GM19328 (cell line): ENCODE measurements at regions not wholly inside any gene's neighbourhood (a gene's known extent, or its start where the extent isn't known, plus 50 kb on each side); places are given as distances from the start of the nearest gene placed in this dataset.

ENCODE experiments used
- ATAC-seq: cut with Tn5 transposase; IDR thresholded peaks from one replicate; pipeline ENCODE4 v1.9.1; 2021; ENCODE audit warnings: mild to moderate bottlenecking, moderate library complexity; ENCODE audit not compliant: unreplicated experiment

DNA sequence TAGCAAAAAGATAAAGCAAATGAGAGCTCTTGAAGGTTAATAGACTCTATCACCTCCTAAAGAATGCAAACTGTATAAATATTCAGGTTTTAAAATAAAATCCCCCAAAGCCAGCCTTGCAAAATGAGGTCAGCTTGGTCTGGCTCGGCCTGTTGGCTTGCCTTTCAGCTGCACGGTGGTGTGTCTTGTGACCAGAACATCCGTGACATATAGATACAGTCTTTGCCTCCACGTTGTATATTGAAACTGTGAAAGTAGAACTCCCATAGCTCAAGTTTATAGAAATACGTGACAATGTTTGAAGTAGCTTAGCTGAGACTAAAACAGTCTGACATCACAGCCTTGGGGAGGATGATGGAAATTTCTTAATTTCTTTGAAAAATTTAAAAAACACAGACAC, 236.6 kb upstream of the MYOCD start:
- ATAC-seq, result no peak

GRCh38 chr17:12431188-12431587, 234.5 kb upstream of the MYOCD start:
- ATAC-seq, result peak; percentile 91

DNA sequence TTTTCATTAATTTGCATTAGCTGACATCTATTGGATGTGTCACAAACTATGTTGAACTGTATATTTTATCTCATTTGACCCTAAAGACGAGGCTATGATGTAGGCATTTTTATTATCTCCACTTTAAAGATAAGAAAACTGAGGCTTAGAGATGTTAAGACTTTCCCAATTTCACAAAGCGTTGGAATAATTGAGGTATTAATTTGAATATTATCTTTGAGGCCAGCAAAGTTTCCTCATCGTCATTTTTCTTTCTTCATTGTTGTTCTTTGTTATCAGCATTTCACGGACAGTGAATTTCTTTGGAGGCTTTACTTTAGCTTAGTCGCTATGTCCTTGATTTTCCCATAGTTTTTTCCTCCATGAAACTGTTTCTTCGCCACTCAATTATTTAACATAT, 227.5 kb upstream of the MYOCD start:
- ATAC-seq, result no peak

DNA sequence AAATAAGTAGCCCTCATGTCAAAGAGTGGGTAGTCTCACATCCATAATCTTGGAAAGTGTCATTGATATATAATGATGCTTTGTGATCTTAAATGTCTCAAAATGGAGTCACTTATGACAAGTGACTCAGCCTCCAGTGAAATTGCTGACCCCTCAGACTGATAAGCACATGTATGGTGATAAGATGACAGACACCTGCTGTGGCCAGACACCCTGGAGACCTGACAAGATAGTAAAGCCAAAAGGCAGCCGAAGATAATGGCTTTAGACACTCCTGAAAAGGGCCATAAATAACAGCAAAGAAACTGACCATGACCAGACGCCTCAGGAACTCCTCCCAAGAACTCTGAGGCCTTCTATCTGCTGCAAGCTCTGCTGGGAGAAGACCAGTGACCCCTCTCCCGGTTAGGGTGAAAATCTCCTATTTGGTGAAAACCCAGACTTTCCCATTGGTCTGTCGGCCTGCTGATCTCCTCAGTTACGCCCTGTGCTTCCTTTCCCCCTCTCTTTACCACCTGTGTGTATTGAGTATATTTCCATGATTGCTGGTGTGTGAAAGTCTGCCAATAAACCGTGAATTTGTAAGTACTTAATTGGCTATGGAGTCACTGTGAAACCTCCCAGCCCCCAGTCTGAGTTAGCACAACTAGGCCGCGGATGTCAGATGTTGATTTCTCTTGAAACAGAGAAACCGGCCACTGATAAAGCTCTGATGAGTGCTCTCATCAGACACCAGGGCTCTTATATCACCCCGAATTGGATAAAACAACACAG, 226.7 kb upstream of the MYOCD start:
- ATAC-seq, result no peak

DNA sequence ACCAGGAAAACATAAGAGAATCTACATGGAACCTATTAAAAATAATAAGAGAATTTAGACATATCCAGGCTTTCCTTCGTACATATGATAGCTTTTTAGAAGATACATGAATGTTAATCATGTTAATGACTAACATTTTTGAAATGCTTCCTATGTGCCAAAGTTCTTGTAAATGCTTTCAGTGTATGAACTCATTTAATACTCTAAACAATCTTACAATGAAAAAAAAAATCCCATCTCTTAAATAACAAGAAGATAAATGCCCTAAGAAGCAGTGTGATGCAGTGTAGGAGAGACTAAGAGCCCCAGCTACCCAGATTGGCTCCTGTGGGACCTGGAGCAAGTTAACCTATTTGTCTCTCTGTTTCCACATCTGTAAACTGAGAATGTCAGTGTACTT, 220.4 kb upstream of the MYOCD start:
- ATAC-seq, result no peak

GRCh38 chr17:12457493-12457892, 208.2 kb upstream of the MYOCD start:
- no peak for ATAC-seq

GRCh38 chr17:12459736-12460135, 206.0 kb upstream of the MYOCD start:
- no peak for ATAC-seq

DNA sequence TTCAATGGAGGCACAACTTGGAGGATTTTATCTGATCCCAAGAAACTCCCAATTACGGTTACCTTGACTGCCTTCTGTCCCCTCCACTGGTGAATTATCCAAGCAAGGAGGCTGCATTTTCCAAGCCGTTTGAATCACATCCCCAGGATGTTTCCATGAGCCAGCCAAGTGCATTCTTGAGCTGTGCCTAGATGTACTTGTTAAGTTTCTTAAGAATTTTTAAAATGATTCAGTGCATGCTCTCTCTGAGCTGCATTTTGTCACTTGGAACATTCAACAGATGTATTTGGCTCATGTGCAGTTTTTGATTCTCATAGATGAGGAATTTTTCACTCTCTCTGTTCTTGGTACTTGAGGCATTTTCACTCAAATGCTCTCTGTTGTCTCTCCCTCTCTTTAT, 202.6 kb upstream of the MYOCD start:
- no peak for ATAC-seq

GRCh38 chr17:12472252-12473173, 193.2 kb upstream of the MYOCD start:
- no peak for ATAC-seq

DNA sequence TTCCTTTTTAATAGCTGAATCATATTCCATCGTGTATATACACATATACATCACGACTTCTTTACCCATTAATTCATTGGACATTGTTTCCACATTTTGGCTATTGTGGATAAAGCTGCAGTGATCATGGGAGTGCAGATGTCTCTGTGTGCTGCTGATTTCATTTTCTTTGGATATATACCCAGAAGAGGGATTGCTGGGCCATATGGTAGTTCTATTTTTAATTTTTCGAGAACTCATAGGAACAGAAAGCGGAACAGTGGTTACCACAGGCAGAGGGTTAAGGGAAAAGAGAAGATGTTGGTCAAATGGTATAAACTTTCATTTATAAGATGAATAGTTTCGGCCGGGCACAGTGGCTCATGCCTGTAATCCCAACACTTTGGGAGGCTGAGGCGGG, 187.4 kb upstream of the MYOCD start:
- ATAC-seq, result no peak

DNA sequence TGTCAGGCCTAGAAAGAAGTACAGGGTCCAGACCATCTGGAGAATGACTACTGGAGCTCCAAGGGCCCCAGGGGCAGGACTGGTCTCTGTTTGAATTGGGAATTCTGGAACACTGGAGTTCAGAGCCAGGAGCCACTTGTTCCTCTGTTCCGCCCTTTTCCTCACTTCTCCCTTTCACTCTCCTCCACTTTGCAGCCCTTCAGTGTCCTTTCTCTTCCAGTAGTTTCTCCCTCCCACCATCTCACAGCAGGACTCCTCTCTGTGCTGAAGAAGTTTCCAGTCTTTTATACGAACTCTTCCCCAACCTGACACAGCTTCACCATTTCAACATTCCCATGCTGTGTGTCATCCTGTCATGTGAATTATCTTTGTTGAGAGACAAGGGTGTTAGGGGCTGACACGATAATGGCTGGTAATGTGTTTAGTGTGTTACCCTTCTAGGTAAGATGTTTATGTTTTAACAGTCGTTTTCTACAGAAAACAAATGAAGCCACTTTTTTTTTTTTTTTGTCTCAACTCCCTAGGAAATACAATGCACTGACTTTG, 180.3 kb upstream of the MYOCD start:
- ATAC-seq, result no peak

DNA sequence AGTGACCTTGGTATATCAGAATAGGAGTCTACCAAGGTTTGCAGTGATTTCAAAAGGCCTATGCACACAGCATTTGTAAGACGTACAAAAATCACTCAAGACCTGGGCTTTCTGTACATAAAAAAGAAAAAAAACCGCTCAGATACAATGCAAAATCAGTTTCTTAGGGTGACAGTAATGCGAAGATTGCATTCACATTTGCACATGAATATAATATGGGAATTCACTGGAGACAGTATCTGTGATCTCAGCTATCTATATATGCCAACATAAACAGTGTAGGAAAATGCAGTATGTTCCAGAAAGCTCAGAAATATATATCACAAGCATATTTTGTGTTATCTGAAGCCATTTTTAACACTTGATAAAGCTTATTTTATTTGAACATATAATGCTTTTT, 176.4 kb upstream of the MYOCD start:
- no peak for ATAC-seq

DNA sequence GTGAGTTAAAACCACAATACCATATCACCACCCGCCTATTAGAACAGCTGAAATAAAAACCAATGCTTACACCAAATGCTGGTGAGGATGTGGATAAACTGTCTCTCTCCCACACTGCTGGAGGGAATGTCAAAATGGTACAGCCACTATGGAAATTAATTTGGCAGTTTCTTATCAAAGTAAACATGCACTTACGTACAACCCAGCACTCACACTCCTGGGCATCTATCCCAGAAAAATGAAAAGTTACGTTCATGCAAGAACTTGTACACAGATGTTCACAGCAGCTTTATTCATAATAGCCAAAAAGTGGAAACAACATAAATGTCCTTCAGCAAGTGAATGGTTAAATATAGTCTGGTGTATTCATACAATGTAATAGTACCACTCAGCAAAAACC, 173.2 kb upstream of the MYOCD start:
- ATAC-seq, result no peak

- ATAC-seq, result no peak
These were observed 159.8 kb upstream of the MYOCD start for GRCh38 chr17:12505866-12506265.

DNA sequence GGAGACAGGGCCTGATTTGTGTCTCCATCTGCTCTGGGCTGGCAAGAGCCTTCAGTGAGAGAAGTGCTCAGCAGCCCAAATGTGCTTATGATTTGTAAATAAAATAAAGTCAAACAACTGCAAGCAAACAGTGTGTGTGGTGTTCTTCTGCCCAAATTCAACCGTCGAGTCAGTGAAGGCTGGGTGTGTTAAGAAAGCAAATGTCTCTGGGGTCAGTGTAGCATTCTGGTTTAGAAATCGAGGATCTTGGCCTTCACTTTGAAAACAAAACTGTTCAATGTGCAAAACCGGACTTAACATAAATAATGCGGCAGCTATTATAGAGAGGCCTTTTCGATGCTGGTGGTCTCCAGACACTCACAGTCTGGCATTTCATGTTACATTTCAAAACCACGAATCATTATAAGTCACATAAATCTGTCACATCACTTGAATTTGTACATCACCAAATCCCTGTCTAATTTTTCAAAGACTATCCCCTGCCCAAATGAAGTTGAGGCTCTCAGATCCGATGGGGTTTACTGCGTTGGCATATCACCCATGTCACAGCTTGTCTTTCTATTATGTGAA, 158.6 kb upstream of the MYOCD start:
- ATAC-seq, result no peak

- no peak for ATAC-seq
These were observed 155.9 kb upstream of the MYOCD start for GRCh38 chr17:12509801-12510200.

GRCh38 chr17:12510535-12510934, 155.2 kb upstream of the MYOCD start:
- ATAC-seq, result no peak

DNA sequence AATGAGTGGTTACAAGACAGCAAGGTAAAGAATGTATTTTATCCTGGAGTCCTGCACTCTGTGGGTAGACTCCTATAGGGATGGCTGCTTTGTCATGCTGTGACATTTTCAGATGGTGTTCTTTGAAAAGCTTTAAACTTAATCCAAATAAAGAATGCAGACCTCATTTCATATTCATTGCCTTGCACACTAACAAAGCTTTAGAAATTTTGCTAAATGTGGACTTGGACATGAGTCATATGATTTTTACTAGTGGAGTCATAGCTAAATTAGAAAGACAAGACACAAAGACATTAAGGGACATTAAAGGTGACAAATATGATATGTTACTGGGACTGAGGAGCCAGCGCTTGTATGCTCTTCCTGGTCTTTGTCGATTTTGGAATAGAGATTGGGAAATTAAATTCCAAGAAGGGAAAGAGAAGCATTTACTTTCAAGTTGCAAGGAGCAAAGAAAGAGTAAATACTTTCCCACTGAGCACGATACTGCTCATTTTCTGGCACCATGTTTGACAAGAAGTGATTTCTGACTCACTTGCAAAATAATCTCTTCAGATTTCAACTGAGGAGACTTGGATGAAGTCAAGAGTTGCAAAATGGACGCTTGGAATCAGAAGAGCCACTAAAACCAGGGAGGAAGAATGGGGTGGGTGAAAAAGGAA, 152.9 kb upstream of the MYOCD start:
- no peak for ATAC-seq

GRCh38 chr17:12514596-12514995, 151.1 kb upstream of the MYOCD start:
- ATAC-seq, result no peak

GRCh38 chr17:12519956-12520594, 145.6 kb upstream of the MYOCD start:
- no peak for ATAC-seq

GRCh38 chr17:12521416-12521815, 144.3 kb upstream of the MYOCD start:
- no peak for ATAC-seq
